ENCODE measurements at regions not wholly inside any gene's neighbourhood (a gene's known extent, or its start where the extent isn't known, plus 50 kb on each side); places are given as distances from the start of the nearest gene placed in this dataset.

DNA sequence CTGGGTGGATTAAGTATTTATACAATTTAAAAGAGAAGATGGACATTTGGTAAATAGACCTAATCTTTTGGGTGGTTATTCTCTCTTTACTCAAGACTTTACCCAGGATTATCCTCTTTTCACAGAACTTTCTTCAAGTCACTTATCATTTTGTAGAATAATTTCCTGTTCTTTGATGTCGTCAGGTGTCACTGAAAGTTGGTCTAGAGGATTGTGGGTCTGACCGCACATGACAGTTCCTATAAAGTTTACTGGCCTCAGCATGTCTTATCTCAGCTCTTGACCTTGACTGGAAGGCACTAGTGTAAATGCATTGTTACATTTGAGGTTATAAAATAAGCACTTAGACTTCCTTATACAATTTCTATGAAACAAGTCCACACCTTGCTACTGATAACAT lies 139.9 kb upstream of the SLC4A4 start:
- Histone ChIP-seq H3K27ac (no peak overlapping the region), H3K36me3 (replicated peaks in 1 of 2) (no peaks in the 10 kb centered on the region), H3K27me3 (no peaks in the 10 kb centered on the region), H3K4me3 (no peak overlapping the region), H3K4me1 (replicated peaks in 1 of 2) (no peaks in the 10 kb centered on the region), H3K9me3 (replicated peaks in 1 of 3) (no peaks in the 10 kb centered on the region)
- TF ChIP-seq, protein P1, sequence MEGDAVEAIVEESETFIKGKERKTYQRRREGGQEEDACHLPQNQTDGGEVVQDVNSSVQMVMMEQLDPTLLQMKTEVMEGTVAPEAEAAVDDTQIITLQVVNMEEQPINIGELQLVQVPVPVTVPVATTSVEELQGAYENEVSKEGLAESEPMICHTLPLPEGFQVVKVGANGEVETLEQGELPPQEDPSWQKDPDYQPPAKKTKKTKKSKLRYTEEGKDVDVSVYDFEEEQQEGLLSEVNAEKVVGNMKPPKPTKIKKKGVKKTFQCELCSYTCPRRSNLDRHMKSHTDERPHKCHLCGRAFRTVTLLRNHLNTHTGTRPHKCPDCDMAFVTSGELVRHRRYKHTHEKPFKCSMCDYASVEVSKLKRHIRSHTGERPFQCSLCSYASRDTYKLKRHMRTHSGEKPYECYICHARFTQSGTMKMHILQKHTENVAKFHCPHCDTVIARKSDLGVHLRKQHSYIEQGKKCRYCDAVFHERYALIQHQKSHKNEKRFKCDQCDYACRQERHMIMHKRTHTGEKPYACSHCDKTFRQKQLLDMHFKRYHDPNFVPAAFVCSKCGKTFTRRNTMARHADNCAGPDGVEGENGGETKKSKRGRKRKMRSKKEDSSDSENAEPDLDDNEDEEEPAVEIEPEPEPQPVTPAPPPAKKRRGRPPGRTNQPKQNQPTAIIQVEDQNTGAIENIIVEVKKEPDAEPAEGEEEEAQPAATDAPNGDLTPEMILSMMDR (IDR thresholded peaks at IDR 0.05), result no peak
- no peak for TF ChIP-seq POLR2A (IDR thresholded peaks at IDR 0.05)
- intact Hi-C loops (cut with DNase I), result no loop called here
- no peak for DNase-seq
- 63 to 81% (median 76%) methylated on average over 2 of the region's 2 CpGs for WGBS, 4 donors

DNA sequence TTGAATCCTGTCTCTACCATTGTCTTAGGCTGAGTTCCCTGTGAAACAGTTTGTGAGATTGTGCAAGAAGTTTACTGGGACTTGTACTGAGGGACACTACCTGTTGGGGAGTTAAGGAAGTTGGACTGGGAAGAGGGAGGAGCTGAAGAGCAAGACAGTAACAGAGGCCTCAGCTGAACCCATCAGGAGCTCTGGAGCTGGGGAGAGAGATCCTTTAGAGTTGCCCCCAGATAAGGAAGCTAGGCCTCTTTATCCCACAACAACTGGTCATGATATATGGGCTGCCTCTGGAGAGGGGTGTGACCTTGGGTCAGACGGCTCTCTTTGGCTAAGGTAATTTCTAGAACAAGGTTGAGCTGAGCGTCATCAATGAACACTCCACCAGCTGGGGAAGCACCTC lies 137.8 kb upstream of the SLC4A4 start:
- H3K27ac ChIP-seq, result no peak overlapping the region
- TF ChIP-seq, protein P1 (IDR thresholded peaks at IDR 0.05), result no peak
- H3K27me3 ChIP-seq, result no peaks in the 10 kb centered on the region
- H3K9me3 ChIP-seq (replicated peaks in 1 of 3), result no peaks in the 10 kb centered on the region
- no peaks in the 10 kb centered on the region for H3K4me1 ChIP-seq (replicated peaks in 1 of 2)
- intact Hi-C loops (cut with DNase I), result no loop called here
- no peaks in the 10 kb centered on the region for H3K36me3 ChIP-seq (replicated peaks in 1 of 2)
- 32 to 48% (median 44%) methylated on average over 2 of the region's 2 CpGs for WGBS, 4 donors
- DNase-seq, result no peak
- H3K4me3 ChIP-seq, result no peak overlapping the region

DNA sequence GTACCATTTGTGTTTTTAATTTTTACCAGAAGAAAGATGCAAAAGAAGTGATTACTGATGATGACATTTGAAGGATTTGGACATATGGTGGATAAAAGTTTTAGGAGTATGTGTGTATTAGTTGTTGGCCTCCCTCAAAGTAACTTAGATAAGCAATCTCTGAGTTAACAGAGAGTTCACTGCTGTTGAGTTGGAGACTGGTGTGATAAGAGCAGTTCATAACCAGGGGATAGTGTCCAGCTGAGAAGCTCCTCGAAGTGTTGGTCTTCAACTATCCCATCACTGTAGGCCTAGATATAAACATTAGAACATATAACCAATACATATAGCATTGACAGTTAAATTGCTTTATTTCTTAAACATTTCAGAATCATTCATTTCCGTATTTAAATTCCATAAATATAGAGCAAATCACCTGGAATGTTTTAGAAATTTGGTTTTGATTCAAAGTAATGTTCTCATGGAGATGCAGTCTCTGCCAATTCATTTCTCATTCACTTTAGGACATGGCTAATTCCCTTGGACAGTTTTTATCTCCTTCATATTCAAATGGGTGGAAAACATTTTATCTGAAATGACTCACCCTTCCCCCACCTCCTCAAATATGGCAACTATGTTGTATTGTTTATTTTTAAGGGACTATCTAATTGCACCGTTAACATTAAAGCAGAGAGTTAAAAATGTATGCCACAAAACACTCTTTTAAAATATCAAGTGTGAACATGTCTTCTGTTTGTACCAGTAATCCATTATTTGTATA lies 136.8 kb upstream of the SLC4A4 start:
- WGBS, 4 donors, result 81 to 89% (median 84%) methylated on average over 3 of the region's 3 CpGs
- intact Hi-C loops (cut with DNase I), result no loop called here

GRCh38 chr4:71202705-71203104 lies 136.1 kb upstream of the SLC4A4 start:
- TF ChIP-seq POLR2A (IDR thresholded peaks at IDR 0.05), result no peak
- TF ChIP-seq, protein P1 (IDR thresholded peaks at IDR 0.05), result no peak
- Histone ChIP-seq H3K4me1 (replicated peaks in 1 of 2) (no peaks in the 10 kb centered on the region), H3K9me3 (replicated peaks in 1 of 3) (no peaks in the 10 kb centered on the region), H3K4me3 (no peak overlapping the region), H3K36me3 (replicated peaks in 1 of 2) (no peaks in the 10 kb centered on the region), H3K27me3 (no peaks in the 10 kb centered on the region), H3K27ac (no peak overlapping the region)
- WGBS, 4 donors, result 67 to 76% (median 71%) methylated on average over 2 of the region's 2 CpGs
- DNase-seq, result no peak
- intact Hi-C loops (cut with DNase I), result no loop called here

More for the DNA sequence above, 136.8 kb upstream of the SLC4A4 start:
- H3K4me3 ChIP-seq, result no peak overlapping the region
- no peaks in the 10 kb centered on the region for H3K4me1 ChIP-seq (replicated peaks in 1 of 2)
- no peak for TF ChIP-seq POLR2A (IDR thresholded peaks at IDR 0.05)
- TF ChIP-seq, protein P1 (IDR thresholded peaks at IDR 0.05), result no peak
- H3K27ac ChIP-seq, result no peak overlapping the region
- no peaks in the 10 kb centered on the region for H3K27me3 ChIP-seq
- DNase-seq, result no peak
- no peaks in the 10 kb centered on the region for H3K9me3 ChIP-seq (replicated peaks in 1 of 3)
- no peaks in the 10 kb centered on the region for H3K36me3 ChIP-seq (replicated peaks in 1 of 2)
